Inflammatory macrophage treated with lipopolysaccharide for 1 hour (primary cell): ENCODE measurements at regions not wholly inside any gene's neighbourhood (a gene's known extent, or its start where the extent isn't known, plus 50 kb on each side); places are given as distances from the start of the nearest gene placed in this dataset.

Source experiments
- DNase-seq, 2 donors: peaks; one replicate each; pipeline ENCODE4 v3.0.0-alpha.2; 2020 to 2022

GRCh38 chr4:19693936-19694570 lies 557.7 kb upstream of the SLIT2 start:
- DNase-seq = no peak

GRCh38 chr4:19689511-19689910 lies 562.2 kb upstream of the SLIT2 start:
- DNase-seq = no peak

GRCh38 chr4:19686456-19686855 lies 565.2 kb upstream of the SLIT2 start:
- DNase-seq = no peak

- DNase-seq = no peak
Observed at GRCh38 chr4:19684084-19684483, 567.6 kb upstream of the SLIT2 start.

- no peak for DNase-seq
Observed at GRCh38 chr4:19683426-19683825, 568.3 kb upstream of the SLIT2 start.

GRCh38 chr4:19677211-19677610 lies 574.5 kb upstream of the SLIT2 start:
- no peak for DNase-seq

GRCh38 chr4:19675172-19675811 lies 576.4 kb upstream of the SLIT2 start:
- DNase-seq = no peak

- DNase-seq = no peak
Observed at GRCh38 chr4:19659101-19659500, 592.6 kb upstream of the SLIT2 start.

- no peak for DNase-seq
Observed at GRCh38 chr4:19657856-19658255, 593.8 kb upstream of the SLIT2 start.

- no peak for DNase-seq
Observed at GRCh38 chr4:19655666-19656065, 596.0 kb upstream of the SLIT2 start.

- no peak for DNase-seq
Observed at GRCh38 chr4:19650903-19651864, 600.5 kb upstream of the SLIT2 start.

GRCh38 chr4:19645589-19645988 lies 606.1 kb upstream of the SLIT2 start:
- no peak for DNase-seq

- no peak for DNase-seq
Observed at GRCh38 chr4:19636451-19636850, 615.3 kb upstream of the SLIT2 start.

- DNase-seq = no peak
Observed at GRCh38 chr4:19631814-19632213, 619.9 kb upstream of the SLIT2 start.

GRCh38 chr4:19623866-19624265 lies 627.8 kb upstream of the SLIT2 start:
- no peak for DNase-seq

- no peak for DNase-seq
Observed at GRCh38 chr4:19615086-19615689, 636.5 kb upstream of the SLIT2 start.

GRCh38 chr4:19614171-19614570 lies 637.5 kb upstream of the SLIT2 start:
- DNase-seq = no peak

GRCh38 chr4:19596342-19596741 lies 655.4 kb upstream of the SLIT2 start:
- DNase-seq = no peak

GRCh38 chr4:19592391-19592790 lies 659.3 kb upstream of the SLIT2 start:
- DNase-seq = no peak

- DNase-seq = no peak
Observed at GRCh38 chr4:19583827-19584569, 667.7 kb upstream of the SLIT2 start.

- DNase-seq = no peak
Observed at GRCh38 chr4:19580095-19580494, 671.6 kb upstream of the SLIT2 start.

GRCh38 chr4:19579608-19580007 lies 672.1 kb upstream of the SLIT2 start:
- no peak for DNase-seq

- DNase-seq = no peak
Observed at GRCh38 chr4:19577097-19577496, 674.6 kb upstream of the SLIT2 start.
